ENCODE measurements at regions not wholly inside any gene's neighbourhood (a gene's known extent, or its start where the extent isn't known, plus 50 kb on each side); places are given as distances from the start of the nearest gene placed in this dataset.
A peak's percentile ranks its signal among the peaks of the same experiment; 100 is the strongest.
"Not testable (repeated sequence)": the region's sequence is repeated elsewhere in the genome, so short reads cannot be mapped to it uniquely, and the experiment has no call there.

GRCh38 chr6:67736816-67737215 is 898.3 kb upstream of the ADGRB3 start:
- peak; percentile 20 for DNase-seq

GRCh38 chr6:67736161-67736560 is 898.9 kb upstream of the ADGRB3 start:
- DNase-seq: peak; percentile 44

GRCh38 chr6:67735623-67736022 is 899.5 kb upstream of the ADGRB3 start:
- no peak for DNase-seq

- no peak for DNase-seq
Measured at GRCh38 chr6:67722861-67723261, 912.2 kb upstream of the ADGRB3 start.

- DNase-seq: no peak
Measured at GRCh38 chr6:67717281-67717680, 917.8 kb upstream of the ADGRB3 start.

GRCh38 chr6:67706388-67706787 is 928.7 kb upstream of the ADGRB3 start:
- no peak for DNase-seq

- DNase-seq: no peak
Measured at GRCh38 chr6:67698534-67698933, 936.5 kb upstream of the ADGRB3 start.

- no peak for DNase-seq
Measured at GRCh38 chr6:67694127-67694526, 941.0 kb upstream of the ADGRB3 start.

GRCh38 chr6:67689329-67689728 is 945.8 kb upstream of the ADGRB3 start:
- no peak for DNase-seq

GRCh38 chr6:67687396-67687795 is 947.7 kb upstream of the ADGRB3 start:
- DNase-seq: peak; percentile 13

GRCh38 chr6:67686225-67686624 is 948.9 kb upstream of the ADGRB3 start:
- not testable (repeated sequence) for DNase-seq

- peak; percentile 45 for DNase-seq
Measured at GRCh38 chr6:67683960-67684359, 951.1 kb upstream of the ADGRB3 start.

- peak; percentile 24 for DNase-seq
Measured at GRCh38 chr6:67680297-67680932, 954.7 kb upstream of the ADGRB3 start.

- peak; percentile 46 for DNase-seq
Measured at GRCh38 chr6:67679566-67680296, 955.4 kb upstream of the ADGRB3 start.

GRCh38 chr6:67676892-67677291 is 958.2 kb upstream of the ADGRB3 start:
- no peak for DNase-seq

- no peak for DNase-seq
Measured at GRCh38 chr6:67667637-67668422, 967.3 kb upstream of the ADGRB3 start.

- no peak for DNase-seq
Measured at GRCh38 chr6:67666177-67666964, 968.7 kb upstream of the ADGRB3 start.

- no peak for DNase-seq
Measured at GRCh38 chr6:67664942-67665341, 970.1 kb upstream of the ADGRB3 start.

GRCh38 chr6:67663105-67663895 is 971.8 kb upstream of the ADGRB3 start:
- no peak for DNase-seq

- DNase-seq: no peak
Measured at GRCh38 chr6:67653561-67653960, 981.5 kb upstream of the ADGRB3 start.

- no peak for DNase-seq
Measured at GRCh38 chr6:67646550-67646949, 988.5 kb upstream of the ADGRB3 start.

- DNase-seq: no peak
Measured at GRCh38 chr6:67643281-67643680, 991.8 kb upstream of the ADGRB3 start.

Data from fibroblast of skin of abdomen (primary cell).